ENCODE measurements at regions not wholly inside any gene's neighbourhood (a gene's known extent, or its start where the extent isn't known, plus 50 kb on each side); places are given as distances from the start of the nearest gene placed in this dataset.

DNA sequence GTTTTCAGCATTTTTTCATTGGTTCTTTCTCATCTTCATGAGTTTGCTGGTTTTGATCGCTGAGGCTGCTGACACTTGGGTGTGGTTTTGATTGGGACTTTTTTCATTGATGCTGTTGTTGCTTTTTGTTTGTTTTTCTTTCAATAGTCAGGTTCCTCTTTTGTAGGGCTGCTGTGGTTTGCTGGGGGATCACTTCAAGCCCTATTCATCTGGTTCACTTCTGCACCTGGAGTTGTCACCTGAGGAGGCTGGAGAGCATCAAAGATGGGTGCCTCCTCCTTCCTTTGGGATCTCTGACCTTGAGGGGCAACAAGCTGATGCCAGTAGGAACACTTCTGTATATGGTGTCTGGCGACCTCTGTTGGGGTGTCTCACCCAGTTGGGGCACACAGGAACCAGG, 1279.9 kb upstream of the TMPRSS15 start:
- intact Hi-C loops (cut with micrococcal nuclease) = no loop called here
- TF ChIP-seq, protein P1, sequence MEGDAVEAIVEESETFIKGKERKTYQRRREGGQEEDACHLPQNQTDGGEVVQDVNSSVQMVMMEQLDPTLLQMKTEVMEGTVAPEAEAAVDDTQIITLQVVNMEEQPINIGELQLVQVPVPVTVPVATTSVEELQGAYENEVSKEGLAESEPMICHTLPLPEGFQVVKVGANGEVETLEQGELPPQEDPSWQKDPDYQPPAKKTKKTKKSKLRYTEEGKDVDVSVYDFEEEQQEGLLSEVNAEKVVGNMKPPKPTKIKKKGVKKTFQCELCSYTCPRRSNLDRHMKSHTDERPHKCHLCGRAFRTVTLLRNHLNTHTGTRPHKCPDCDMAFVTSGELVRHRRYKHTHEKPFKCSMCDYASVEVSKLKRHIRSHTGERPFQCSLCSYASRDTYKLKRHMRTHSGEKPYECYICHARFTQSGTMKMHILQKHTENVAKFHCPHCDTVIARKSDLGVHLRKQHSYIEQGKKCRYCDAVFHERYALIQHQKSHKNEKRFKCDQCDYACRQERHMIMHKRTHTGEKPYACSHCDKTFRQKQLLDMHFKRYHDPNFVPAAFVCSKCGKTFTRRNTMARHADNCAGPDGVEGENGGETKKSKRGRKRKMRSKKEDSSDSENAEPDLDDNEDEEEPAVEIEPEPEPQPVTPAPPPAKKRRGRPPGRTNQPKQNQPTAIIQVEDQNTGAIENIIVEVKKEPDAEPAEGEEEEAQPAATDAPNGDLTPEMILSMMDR (IDR thresholded peaks at IDR 0.05; ENCODE audit: unreplicated experiment) = no peak
- Mint-ChIP-seq H3K9me3 (ENCODE audit: unreplicated experiment) (peaks cover 8% of the 10 kb centered on the region), H3K27ac (ENCODE audit: low read depth, unreplicated experiment) (no peak overlapping the region), H3K27me3 (ENCODE audit: insufficient read depth, unreplicated experiment) (no peaks in the 10 kb centered on the region), H3K4me1 (ENCODE audit: insufficient read depth, unreplicated experiment) (no peaks in the 10 kb centered on the region), H3K4me3 (ENCODE audit: unreplicated experiment) (no peak overlapping the region), H3K36me3 (ENCODE audit: insufficient read depth, unreplicated experiment) (no peaks in the 10 kb centered on the region)
- ChIA-PET POLR2A (interaction anchor here (0.7 kb wide), 1 partner anchor 12 kb away, joined by 3 read pairs; no protein-coding TSS in a partner anchor), CTCF (no interaction called here)
- no peak for DNase-seq (ENCODE audit: unreplicated experiment)
- BruUV-seq (replicated peaks) = no TSS peak

DNA sequence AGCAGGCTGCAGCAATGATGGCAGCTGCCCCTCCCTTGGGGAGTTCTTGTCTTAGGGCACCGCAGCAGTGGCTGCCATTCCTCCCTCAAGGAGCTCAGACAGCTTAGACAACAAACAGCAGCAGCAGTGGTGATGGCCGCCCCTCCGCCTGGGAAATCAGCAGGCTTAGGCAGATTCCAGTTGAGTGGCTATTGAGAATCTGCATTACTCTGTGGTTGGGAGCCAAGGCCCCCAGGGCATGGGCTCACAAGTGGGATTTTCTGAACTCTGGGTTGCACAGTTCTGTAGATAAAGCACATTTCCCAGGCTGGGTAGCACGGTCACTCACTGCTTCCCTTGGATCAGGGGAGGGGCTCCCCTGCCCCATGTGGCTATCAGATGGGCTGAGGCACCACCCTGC, 1280.7 kb upstream of the TMPRSS15 start:
- no peak overlapping the region for H3K27ac Mint-ChIP-seq (ENCODE audit: low read depth, unreplicated experiment)
- ChIA-PET CTCF (no interaction called here), POLR2A (no interaction called here)
- no peak for DNase-seq (ENCODE audit: unreplicated experiment)
- BruUV-seq (replicated peaks) = no TSS peak
- no peaks in the 10 kb centered on the region for H3K27me3 Mint-ChIP-seq (ENCODE audit: insufficient read depth, unreplicated experiment)
- no peaks in the 10 kb centered on the region for H3K4me1 Mint-ChIP-seq (ENCODE audit: insufficient read depth, unreplicated experiment)
- no peaks in the 10 kb centered on the region for H3K36me3 Mint-ChIP-seq (ENCODE audit: insufficient read depth, unreplicated experiment)
- intact Hi-C loops (cut with micrococcal nuclease) = no loop called here
- TF ChIP-seq, protein P1 (IDR thresholded peaks at IDR 0.05; ENCODE audit: unreplicated experiment) = no peak
- H3K4me3 Mint-ChIP-seq (ENCODE audit: unreplicated experiment) = no peak overlapping the region
- H3K9me3 Mint-ChIP-seq (ENCODE audit: unreplicated experiment) = peaks cover 8% of the 10 kb centered on the region

DNA sequence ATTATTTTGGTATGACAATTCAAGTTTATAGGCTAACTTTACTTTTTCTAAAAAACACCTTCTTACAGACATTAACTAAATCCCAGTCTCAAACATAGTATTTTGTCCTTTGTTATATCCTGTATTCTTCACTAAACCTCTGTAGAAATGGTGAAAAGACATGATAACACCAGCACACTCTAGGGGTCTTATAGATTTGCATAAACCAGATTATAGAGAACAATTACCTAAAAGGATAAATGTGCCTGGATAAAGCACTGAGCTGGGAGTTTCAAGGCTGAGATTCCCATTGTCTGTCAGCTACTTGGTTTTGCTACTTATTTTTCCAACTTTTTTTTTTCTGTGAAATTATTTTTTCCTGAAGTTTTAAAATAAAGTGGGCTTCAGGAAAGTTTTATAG, 1288.6 kb upstream of the TMPRSS15 start:
- intact Hi-C loops (cut with micrococcal nuclease) = no loop called here
- H3K4me3 Mint-ChIP-seq (ENCODE audit: unreplicated experiment) = no peak overlapping the region

DNA sequence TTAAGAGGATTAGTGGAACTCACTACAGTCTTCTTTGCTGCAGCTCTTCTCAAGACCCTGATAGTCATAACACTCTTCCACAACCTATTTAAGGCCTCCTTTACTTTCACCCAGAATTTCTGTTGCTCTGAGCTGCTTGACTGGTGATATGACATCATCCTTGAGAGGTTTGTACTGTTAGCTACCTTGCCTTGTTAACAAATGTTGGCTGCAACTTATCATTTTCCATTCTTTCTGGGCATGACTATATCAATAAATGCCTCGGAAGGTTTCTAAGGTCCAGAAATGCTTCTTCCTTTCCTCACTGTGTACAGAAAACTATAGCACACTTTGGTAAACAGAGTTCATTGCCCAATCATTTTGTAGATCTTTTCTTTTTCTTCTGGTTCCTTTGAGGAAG, 1292.2 kb upstream of the TMPRSS15 start:
- TF ChIP-seq, protein P1 (IDR thresholded peaks at IDR 0.05; ENCODE audit: unreplicated experiment) = no peak
- Mint-ChIP-seq H3K9me3 (ENCODE audit: unreplicated experiment) (peaks cover 7% of the 10 kb centered on the region), H3K27ac (ENCODE audit: low read depth, unreplicated experiment) (no peak overlapping the region), H3K27me3 (ENCODE audit: insufficient read depth, unreplicated experiment) (no peaks in the 10 kb centered on the region), H3K36me3 (ENCODE audit: insufficient read depth, unreplicated experiment) (peaks cover 5% of the 10 kb centered on the region), H3K4me1 (ENCODE audit: insufficient read depth, unreplicated experiment) (no peaks in the 10 kb centered on the region), H3K4me3 (ENCODE audit: unreplicated experiment) (no peak overlapping the region)
- ChIA-PET CTCF (no interaction called here), POLR2A (no interaction called here)
- BruUV-seq (replicated peaks) = no TSS peak
- DNase-seq (ENCODE audit: unreplicated experiment) = no peak
- intact Hi-C loops (cut with micrococcal nuclease) = no loop called here

More for the DNA sequence above, 1288.6 kb upstream of the TMPRSS15 start:
- TF ChIP-seq, protein P1 (IDR thresholded peaks at IDR 0.05; ENCODE audit: unreplicated experiment) = no peak
- Mint-ChIP-seq H3K27me3 (ENCODE audit: insufficient read depth, unreplicated experiment) (no peaks in the 10 kb centered on the region), H3K27ac (ENCODE audit: low read depth, unreplicated experiment) (no peak overlapping the region), H3K4me1 (ENCODE audit: insufficient read depth, unreplicated experiment) (no peaks in the 10 kb centered on the region), H3K9me3 (ENCODE audit: unreplicated experiment) (peaks cover 7% of the 10 kb centered on the region), H3K36me3 (ENCODE audit: insufficient read depth, unreplicated experiment) (peaks cover 5% of the 10 kb centered on the region)
- CTCF ChIA-PET = no interaction called here
- POLR2A ChIA-PET = no interaction called here
- no TSS peak for BruUV-seq (replicated peaks)
- no peak for DNase-seq (ENCODE audit: unreplicated experiment)
